ENCODE measurements at regions not wholly inside any gene's neighbourhood (a gene's known extent, or its start where the extent isn't known, plus 50 kb on each side); places are given as distances from the start of the nearest gene placed in this dataset.
"Not testable (repeated sequence)": the region's sequence is repeated elsewhere in the genome, so short reads cannot be mapped to it uniquely, and the experiment has no call there.

DNA sequence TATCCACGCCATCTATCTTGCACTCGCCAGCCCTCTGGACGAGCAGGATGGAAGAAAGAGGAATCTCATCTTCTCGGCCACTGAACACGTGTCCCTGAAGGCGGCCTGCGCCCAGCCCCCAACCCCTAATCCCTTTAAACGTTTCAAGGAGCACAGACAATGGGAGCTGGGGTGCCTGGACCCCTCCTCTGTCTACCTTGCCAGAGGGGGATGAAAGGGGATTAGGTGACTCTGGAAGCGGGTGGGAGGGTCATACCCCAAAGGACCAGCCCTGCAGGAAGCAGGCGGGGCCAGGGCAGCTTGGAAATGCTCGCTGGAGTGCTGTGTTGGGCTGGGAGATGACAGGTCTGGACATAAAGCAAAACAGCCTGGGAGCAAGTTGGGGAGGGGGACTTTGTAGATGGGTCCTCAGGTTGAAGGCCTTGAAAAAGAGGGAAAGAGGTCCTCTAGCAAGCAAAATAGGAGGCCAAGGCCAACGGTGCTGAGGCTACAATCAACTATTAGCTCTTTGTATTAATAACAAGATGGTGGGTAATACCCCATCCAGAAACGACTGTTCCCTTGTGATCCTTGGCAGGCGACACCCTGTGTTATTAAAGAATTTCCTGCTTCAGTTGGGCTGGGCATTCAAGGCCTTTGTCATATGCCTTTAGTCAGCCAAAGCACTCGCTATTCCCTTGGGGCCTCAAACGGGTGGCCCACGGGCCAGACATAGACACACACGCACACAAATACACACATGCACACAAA lies 126.5 kb upstream of the UNC5B start:
- H3K9me3 ChIP-seq: no peaks in the 10 kb centered on the region
- intact Hi-C loops (cut with DNase I; ENCODE audit: low total_unique reads): no loop called here
- H3K4me1 ChIP-seq: no peaks in the 10 kb centered on the region
- H3K4me3 ChIP-seq: no peak overlapping the region
- no peaks in the 10 kb centered on the region for H3K27me3 ChIP-seq
- no peak overlapping the region for H3K27ac ChIP-seq
- H3K36me3 ChIP-seq (ENCODE audit: low read depth, missing control alignments): no peaks in the 10 kb centered on the region
- WGBS, 2 donors: 61 to 78% methylated on average over 18 of the region's 18 CpGs
- TF ChIP-seq, protein P1, sequence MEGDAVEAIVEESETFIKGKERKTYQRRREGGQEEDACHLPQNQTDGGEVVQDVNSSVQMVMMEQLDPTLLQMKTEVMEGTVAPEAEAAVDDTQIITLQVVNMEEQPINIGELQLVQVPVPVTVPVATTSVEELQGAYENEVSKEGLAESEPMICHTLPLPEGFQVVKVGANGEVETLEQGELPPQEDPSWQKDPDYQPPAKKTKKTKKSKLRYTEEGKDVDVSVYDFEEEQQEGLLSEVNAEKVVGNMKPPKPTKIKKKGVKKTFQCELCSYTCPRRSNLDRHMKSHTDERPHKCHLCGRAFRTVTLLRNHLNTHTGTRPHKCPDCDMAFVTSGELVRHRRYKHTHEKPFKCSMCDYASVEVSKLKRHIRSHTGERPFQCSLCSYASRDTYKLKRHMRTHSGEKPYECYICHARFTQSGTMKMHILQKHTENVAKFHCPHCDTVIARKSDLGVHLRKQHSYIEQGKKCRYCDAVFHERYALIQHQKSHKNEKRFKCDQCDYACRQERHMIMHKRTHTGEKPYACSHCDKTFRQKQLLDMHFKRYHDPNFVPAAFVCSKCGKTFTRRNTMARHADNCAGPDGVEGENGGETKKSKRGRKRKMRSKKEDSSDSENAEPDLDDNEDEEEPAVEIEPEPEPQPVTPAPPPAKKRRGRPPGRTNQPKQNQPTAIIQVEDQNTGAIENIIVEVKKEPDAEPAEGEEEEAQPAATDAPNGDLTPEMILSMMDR (IDR thresholded peaks at IDR 0.05): no peak
- TF ChIP-seq POLR2A (IDR thresholded peaks at IDR 0.05): no peak
- peak; percentile 10 for DNase-seq

DNA sequence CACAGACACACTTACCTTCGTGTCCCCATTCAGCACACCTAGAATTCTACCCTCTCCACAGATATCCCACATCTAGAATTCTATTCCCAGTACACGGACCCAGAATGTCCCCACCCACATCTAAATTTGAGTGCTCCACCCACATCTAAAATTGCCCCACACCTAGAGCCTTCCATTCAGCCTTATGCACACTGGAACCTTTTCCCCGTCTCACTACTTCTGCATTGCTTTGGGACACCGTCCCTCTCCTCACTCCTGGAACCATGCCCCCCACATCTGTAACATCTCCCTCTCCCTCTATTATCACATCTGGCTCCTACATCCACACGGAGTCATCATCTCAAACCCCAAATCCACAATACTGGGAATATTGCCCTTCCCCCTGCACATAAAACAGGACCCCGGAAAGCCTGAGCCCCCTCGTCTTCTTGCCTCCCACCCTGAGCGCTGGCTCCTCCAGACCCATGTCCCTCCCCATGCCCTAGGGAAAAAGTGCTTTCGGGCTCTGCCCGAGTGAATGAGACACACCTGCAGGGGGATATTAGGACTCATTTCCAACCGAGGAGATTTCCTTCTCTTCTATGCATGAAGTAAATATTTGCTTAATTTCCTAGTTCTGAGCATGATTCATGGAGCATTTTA lies 125.8 kb upstream of the UNC5B start:
- Histone ChIP-seq H3K4me3 (no peak overlapping the region), H3K9me3 (no peaks in the 10 kb centered on the region), H3K4me1 (no peaks in the 10 kb centered on the region), H3K27me3 (no peaks in the 10 kb centered on the region), H3K36me3 (ENCODE audit: low read depth, missing control alignments) (no peaks in the 10 kb centered on the region), H3K27ac (no peak overlapping the region)
- no peak for TF ChIP-seq POLR2A (IDR thresholded peaks at IDR 0.05)
- TF ChIP-seq, protein P1 (IDR thresholded peaks at IDR 0.05): no peak
- no peak for DNase-seq
- intact Hi-C loops (cut with DNase I; ENCODE audit: low total_unique reads): no loop called here
- WGBS, 2 donors: 81 to 86% methylated on average over 11 of the region's 11 CpGs

DNA sequence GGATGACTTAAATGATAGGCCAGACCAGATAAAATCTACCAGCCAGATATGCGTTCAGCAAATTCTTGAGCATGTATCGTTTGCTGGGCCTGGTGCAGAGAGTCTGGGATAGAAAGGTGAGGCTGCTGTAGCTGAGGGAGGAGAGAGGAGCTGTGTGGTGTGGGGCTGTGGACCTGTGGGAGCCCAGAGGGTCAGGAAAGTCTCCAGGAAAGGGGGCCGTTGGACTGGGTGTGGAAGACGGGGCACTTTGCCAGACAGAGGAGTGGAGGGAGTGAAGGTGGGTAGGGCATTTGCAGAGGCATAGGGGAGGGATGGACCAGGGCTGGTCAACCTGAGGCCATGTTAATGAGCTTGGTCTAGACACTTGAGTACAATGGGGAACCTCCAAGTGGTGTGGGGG lies 124.7 kb upstream of the UNC5B start:
- no peaks in the 10 kb centered on the region for H3K4me1 ChIP-seq

DNA sequence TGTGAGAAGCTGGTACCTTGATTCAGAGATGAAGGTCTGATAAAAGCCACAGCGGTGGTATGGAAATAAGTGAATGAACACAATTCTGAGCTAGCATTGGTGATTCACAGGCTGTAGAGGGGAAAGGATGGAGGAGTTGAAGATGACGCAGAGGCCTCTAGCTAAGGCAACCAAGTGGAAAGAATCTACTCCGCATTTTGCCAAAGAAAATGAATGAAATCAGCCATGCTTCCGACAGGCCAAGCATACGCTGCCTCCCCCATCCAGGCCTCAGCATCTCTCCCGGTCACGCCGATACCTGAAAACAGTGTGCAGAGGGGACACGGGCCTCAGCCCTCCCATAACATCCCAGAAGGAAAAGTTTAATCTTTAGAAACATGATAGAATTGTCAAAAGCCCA lies 124.3 kb upstream of the UNC5B start:
- Histone ChIP-seq H3K9me3 (no peaks in the 10 kb centered on the region), H3K27me3 (no peaks in the 10 kb centered on the region), H3K4me1 (no peaks in the 10 kb centered on the region), H3K36me3 (ENCODE audit: low read depth, missing control alignments) (no peaks in the 10 kb centered on the region), H3K27ac (no peak overlapping the region), H3K4me3 (no peak overlapping the region)
- TF ChIP-seq, protein P1 (IDR thresholded peaks at IDR 0.05): no peak
- no peak for TF ChIP-seq POLR2A (IDR thresholded peaks at IDR 0.05)
- no peak for DNase-seq
- intact Hi-C loops (cut with DNase I; ENCODE audit: low total_unique reads): no loop called here
- 96 to 97% methylated on average over 9 of the region's 9 CpGs for WGBS, 2 donors

More for the DNA sequence above, 124.7 kb upstream of the UNC5B start:
- DNase-seq: peak; percentile 3
- Histone ChIP-seq H3K9me3 (no peaks in the 10 kb centered on the region), H3K27me3 (no peaks in the 10 kb centered on the region), H3K27ac (no peak overlapping the region), H3K4me3 (no peak overlapping the region), H3K36me3 (ENCODE audit: low read depth, missing control alignments) (no peaks in the 10 kb centered on the region)
- 81 to 87% methylated on average over 4 of the region's 4 CpGs for WGBS, 2 donors
- intact Hi-C loops (cut with DNase I; ENCODE audit: low total_unique reads): no loop called here
- no peak for TF ChIP-seq POLR2A (IDR thresholded peaks at IDR 0.05)
- TF ChIP-seq, protein P1 (IDR thresholded peaks at IDR 0.05): no peak

DNA sequence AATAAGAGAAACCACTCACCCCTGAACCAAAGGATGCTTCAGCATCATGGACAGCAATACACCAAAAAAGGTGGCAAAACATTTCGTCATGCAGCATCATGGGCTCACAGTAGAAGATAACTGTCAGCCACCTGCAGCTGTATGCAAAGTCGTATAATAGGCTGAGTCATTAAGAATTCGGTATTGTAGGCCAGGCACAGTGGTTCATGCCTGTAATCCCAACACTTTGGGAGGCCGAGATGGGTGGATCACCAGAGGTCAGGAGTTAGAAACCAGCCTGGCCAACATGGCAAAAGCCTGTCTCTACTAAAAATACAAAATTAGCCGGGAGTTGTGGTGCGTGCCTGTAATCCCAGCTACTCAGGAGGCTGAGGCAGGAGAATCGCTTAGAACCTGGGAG lies 123.8 kb upstream of the UNC5B start:
- H3K36me3 ChIP-seq (ENCODE audit: low read depth, missing control alignments); H3K4me3 ChIP-seq; H3K27me3 ChIP-seq; H3K27ac ChIP-seq; H3K4me1 ChIP-seq; H3K9me3 ChIP-seq; intact Hi-C loops (cut with DNase I; ENCODE audit: low total_unique reads): not testable (repeated sequence)
- DNase-seq: peak; percentile 3
- 90 to 91% methylated on average over 7 of the region's 7 CpGs for WGBS, 2 donors

Data from testis (tissue), 2 donors.